ENCODE measurements at regions not wholly inside any gene's neighbourhood (a gene's known extent, or its start where the extent isn't known, plus 50 kb on each side); places are given as distances from the start of the nearest gene placed in this dataset.
"Not testable (repeated sequence)": the region's sequence is repeated elsewhere in the genome, so short reads cannot be mapped to it uniquely, and the experiment has no call there.

DNA sequence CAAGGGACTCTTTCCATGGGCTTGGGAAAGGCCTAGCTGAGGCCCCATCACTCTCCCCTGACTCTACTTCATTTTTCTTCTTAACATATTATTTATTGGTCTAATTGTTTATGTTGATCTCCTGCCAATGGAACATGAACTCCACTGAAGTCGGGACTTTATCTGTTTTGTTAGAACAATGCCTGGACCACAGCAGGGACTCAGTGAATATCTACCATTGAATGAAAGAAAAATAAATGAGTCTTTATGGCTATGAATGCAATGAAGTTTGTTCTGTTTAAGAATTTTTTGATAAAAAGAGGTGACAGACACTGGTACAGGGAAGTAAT, 112.3 kb downstream of the ADAMTS15 start:
- TF ChIP-seq, protein P1, sequence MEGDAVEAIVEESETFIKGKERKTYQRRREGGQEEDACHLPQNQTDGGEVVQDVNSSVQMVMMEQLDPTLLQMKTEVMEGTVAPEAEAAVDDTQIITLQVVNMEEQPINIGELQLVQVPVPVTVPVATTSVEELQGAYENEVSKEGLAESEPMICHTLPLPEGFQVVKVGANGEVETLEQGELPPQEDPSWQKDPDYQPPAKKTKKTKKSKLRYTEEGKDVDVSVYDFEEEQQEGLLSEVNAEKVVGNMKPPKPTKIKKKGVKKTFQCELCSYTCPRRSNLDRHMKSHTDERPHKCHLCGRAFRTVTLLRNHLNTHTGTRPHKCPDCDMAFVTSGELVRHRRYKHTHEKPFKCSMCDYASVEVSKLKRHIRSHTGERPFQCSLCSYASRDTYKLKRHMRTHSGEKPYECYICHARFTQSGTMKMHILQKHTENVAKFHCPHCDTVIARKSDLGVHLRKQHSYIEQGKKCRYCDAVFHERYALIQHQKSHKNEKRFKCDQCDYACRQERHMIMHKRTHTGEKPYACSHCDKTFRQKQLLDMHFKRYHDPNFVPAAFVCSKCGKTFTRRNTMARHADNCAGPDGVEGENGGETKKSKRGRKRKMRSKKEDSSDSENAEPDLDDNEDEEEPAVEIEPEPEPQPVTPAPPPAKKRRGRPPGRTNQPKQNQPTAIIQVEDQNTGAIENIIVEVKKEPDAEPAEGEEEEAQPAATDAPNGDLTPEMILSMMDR (conservative IDR thresholded peaks at IDR 0.05; ENCODE audit: low read length) = no peak
- no peak overlapping the region for H3K4me3 ChIP-seq (ENCODE audit: low read length)
- DNase-seq (ENCODE audit: low read depth) = no peak

DNA sequence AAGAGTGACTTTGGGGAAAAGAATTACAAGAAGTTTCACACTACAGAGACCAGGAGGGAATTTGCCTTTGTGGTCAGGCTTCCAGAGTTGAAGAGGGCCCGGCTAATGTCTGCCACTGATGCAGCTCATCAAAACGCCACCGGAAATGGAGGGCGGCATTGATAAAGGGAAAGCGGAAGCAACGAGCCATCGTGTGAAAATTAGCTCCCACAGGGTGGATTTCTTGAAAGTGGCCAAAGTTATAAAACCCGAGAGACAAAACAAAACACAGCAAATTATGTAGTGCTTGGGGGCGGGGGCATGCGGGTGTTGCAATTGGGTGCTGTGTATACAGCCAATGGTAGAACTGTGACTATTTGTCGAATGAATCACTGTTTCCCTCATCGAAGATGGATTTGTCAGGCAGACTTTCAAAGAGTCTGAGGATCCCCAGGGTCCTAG, 113.0 kb downstream of the ADAMTS15 start:
- TF ChIP-seq, protein P1 (conservative IDR thresholded peaks at IDR 0.05; ENCODE audit: low read length) = no peak
- peak; percentile 36 for DNase-seq (ENCODE audit: low read depth)
- H3K4me3 ChIP-seq (ENCODE audit: low read length) = no peak overlapping the region

DNA sequence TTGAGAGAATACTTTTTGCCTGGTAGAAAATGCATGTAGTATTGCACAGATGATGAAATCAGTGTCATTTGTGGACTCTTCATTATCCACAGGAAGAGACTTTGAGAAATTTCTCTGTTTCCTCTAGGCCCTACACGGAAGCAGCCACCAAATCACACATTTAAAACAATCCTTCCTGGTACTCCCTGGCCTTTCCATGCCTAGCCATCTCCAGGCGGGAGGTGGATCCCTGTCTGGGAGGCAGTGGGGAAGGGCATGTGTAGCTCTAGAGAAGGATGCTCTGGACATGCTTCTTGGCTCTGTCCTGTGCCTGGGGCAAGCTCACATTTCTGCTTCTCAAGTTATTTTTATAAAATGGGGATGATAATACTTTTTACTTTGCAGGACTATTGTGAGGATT, 114.1 kb downstream of the ADAMTS15 start:
- no peak for DNase-seq (ENCODE audit: low read depth)
- no peak overlapping the region for H3K4me3 ChIP-seq (ENCODE audit: low read length)

DNA sequence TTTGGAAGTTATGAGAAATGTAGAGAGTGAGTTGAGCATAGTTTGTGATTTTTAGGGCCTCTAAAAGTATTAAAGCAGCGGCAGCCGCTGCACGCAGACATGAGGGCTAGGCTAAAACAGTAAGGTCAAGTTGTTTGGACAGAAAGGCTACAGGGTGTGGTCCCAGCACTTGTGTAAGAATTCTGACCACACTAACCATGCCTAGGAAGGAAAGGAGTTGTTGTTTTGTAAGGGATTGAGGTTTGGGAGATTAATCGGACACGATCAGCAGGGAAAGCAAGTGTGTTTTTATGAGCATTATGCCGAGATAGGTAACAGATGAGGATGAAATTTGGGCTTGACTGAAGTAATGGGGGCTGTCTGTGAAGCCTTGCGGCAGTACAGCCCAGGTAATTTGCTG, 117.9 kb downstream of the ADAMTS15 start:
- DNase-seq (ENCODE audit: low read depth) = not testable (repeated sequence)

More for the DNA sequence above, 114.1 kb downstream of the ADAMTS15 start:
- TF ChIP-seq, protein P1 (conservative IDR thresholded peaks at IDR 0.05; ENCODE audit: low read length) = no peak

DNA sequence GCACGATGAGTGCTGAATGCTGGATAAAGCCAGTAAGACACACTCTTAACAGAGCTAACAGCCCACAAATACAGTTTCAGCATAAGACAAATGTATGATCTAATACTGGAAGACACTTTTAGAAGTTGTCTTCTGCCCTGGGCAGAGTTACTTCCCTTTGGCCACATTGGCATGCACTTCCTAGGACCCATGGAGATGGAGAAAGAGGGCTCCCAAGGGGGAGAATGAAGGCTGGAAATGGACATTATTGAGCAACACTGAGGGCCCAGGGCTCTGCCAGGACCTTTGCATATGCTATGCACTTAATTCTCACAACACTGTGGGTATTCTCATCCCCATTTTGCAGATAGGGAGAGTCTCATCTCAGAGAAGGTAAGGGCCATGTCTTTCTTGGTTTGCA, 123.1 kb downstream of the ADAMTS15 start:
- no peak overlapping the region for H3K4me3 ChIP-seq (ENCODE audit: low read length)
- DNase-seq (ENCODE audit: low read depth) = no peak
- TF ChIP-seq, protein P1 (conservative IDR thresholded peaks at IDR 0.05; ENCODE audit: low read length) = no peak

More for the DNA sequence above, 117.9 kb downstream of the ADAMTS15 start:
- H3K4me3 ChIP-seq (ENCODE audit: low read length) = not testable (repeated sequence)

DNA sequence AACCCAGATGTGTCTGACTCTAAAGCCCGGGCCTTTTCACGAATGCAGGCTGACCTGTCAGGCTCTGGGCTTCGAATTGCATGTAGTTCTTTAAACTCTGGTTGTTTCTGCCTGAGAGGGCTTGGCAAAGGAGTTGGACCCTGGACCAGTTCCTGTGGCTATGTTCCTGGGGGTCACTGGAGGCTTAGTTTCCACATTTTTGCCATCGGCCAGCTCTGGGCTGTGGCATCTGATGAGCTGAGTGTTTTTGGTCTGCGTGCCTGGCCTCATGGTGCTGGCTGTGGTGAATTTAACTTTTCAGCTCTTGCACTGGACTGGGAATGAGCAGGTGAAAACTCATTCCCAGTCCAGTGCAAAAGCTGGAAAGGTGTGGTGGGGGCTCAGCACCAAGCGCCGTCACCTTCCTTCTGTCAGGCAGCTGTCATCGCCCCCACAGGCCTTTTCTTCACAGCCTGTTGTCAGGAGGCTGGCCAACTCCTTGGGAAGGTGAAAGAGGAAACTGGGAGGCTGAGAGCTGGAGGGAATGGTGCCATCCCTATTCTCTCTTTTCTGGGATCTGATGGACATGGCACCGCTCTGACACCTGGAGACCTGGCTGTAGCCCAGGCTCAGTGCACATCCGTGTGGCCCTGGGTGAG, 123.6 kb downstream of the ADAMTS15 start:
- TF ChIP-seq, protein P1 (conservative IDR thresholded peaks at IDR 0.05; ENCODE audit: low read length) = no peak
- DNase-seq (ENCODE audit: low read depth) = no peak
- no peak overlapping the region for H3K4me3 ChIP-seq (ENCODE audit: low read length)

DNA sequence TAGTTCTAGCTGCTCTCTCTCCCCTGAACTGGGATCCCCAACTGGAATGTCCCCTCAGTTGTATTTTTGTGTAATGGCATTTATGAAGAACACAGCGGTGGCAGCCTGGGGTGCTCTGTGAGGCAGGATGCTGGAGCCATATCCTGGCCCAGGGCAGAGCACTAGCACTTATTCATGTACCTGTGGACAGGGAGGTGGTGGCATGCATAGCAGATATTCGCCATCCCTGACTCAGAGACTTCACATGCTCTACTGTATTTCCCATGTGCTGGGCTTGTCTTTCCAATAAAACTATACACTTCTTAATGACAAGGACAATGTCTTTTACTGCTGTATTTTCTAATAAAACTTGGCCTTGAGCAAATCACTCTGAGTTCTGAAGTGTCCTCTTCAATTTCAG, 125.3 kb downstream of the ADAMTS15 start:
- TF ChIP-seq, protein P1 (conservative IDR thresholded peaks at IDR 0.05; ENCODE audit: low read length) = no peak
- no peak overlapping the region for H3K4me3 ChIP-seq (ENCODE audit: low read length)
- no peak for DNase-seq (ENCODE audit: low read depth)

DNA sequence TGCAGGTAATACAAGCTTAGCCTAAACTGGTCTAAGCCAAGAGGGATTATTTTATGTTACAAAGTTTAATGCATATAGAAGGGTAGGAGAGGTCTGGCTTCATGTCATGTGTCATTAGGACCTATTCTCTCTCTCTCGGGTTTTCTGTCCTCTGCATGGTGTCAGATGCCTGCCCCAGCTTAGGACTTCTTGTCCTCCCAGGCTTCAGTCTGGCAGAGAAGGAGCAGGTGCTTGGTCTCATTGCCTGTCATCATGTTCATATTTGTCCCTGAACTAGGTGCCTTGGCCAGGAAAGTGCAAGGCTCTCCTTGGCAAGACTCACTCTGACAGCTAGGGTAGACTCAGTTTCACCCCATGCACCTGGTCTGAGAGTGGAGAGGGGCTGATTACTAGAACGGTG, 126.3 kb downstream of the ADAMTS15 start:
- DNase-seq (ENCODE audit: low read depth) = no peak
- H3K4me3 ChIP-seq (ENCODE audit: low read length) = no peak overlapping the region
- TF ChIP-seq, protein P1 (conservative IDR thresholded peaks at IDR 0.05; ENCODE audit: low read length) = no peak

All from AG10803 (cell line).